GM12872 (cell line): ENCODE measurements at regions not wholly inside any gene's neighbourhood (a gene's known extent, or its start where the extent isn't known, plus 50 kb on each side); places are given as distances from the start of the nearest gene placed in this dataset.
A peak's percentile ranks its signal among the peaks of the same experiment; 100 is the strongest.

Experiments
- TF ChIP-seq, protein P1 (sequence below): IDR thresholded peaks from 3 replicates; pipeline ENCODE4 v1.5.1; 2011; ENCODE audit warnings: low read depth, mild to moderate bottlenecking, low read length, moderate library complexity; ENCODE audit not compliant: insufficient read depth

DNA sequence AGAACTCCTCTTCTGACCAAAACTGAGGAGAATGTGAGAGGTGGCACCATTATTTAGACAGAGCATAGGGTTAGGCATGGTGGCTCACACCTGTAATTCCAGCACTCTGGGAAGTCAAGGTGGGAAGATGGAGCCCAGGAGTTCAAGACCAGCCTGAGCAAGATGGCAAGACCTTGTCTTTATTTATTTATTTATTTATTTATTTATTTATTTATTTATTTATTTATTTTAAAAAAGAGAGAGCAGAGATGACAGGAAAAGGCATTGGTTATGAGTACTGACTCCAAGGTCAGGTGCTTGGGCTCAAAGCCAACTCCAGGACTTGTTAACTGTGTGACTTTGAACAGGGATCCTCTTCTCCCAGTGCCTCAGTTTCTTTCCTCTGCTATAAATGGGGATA lies 217.7 kb downstream of the MEX3B start:
- TF ChIP-seq, protein P1, sequence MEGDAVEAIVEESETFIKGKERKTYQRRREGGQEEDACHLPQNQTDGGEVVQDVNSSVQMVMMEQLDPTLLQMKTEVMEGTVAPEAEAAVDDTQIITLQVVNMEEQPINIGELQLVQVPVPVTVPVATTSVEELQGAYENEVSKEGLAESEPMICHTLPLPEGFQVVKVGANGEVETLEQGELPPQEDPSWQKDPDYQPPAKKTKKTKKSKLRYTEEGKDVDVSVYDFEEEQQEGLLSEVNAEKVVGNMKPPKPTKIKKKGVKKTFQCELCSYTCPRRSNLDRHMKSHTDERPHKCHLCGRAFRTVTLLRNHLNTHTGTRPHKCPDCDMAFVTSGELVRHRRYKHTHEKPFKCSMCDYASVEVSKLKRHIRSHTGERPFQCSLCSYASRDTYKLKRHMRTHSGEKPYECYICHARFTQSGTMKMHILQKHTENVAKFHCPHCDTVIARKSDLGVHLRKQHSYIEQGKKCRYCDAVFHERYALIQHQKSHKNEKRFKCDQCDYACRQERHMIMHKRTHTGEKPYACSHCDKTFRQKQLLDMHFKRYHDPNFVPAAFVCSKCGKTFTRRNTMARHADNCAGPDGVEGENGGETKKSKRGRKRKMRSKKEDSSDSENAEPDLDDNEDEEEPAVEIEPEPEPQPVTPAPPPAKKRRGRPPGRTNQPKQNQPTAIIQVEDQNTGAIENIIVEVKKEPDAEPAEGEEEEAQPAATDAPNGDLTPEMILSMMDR: no peak

DNA sequence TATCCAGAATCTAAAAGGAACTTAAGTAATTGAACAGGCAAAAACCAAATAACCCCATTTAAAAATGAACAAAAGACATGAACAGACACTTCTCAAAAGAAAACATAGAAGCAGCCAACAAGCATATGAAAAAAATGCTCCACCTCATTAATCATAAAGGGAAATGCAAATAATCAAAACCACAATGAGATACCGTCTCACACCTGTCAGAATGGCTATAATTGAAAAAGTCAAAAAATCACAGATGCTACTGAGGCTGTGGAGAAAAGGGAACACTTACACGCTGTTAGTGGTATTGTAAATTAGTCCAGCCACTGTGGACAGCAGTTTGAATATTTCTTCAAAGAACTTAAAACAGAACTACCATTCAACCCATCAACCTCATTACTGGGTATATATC lies 220.7 kb downstream of the MEX3B start:
- TF ChIP-seq, protein P1: no peak

DNA sequence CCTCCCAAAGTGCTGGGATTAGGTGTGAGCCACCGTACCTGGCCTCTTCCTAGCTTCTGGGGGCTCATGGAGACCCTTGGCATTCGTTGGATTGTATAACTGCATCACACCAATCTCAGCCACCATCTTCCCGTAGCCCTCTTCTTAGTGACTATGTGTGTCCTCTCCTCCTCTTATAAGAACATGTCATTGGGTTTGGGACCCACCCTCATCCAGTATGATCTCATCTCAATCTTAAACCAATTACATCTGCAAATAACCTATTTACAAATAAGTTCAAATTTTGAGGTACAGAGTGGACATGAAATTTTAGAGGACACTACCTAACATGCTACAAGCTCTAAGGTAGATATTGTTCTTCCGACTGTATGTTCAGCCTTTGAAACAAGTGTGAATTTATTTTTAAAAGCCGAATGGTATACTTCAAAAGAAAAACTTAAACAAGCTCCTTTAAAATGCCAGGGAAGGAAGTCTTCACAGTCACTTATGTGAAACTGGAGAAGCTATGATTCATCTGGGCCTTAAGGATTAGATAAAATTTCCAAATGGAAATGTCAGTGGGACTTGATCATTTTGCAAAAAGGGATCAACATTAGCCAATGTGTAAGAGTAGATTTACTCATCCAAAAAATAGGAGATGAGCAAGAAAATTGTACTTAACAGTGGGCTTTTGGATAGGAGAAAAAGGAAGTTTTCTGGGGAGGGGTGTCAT lies 225.7 kb downstream of the MEX3B start:
- TF ChIP-seq, protein P1: no peak

DNA sequence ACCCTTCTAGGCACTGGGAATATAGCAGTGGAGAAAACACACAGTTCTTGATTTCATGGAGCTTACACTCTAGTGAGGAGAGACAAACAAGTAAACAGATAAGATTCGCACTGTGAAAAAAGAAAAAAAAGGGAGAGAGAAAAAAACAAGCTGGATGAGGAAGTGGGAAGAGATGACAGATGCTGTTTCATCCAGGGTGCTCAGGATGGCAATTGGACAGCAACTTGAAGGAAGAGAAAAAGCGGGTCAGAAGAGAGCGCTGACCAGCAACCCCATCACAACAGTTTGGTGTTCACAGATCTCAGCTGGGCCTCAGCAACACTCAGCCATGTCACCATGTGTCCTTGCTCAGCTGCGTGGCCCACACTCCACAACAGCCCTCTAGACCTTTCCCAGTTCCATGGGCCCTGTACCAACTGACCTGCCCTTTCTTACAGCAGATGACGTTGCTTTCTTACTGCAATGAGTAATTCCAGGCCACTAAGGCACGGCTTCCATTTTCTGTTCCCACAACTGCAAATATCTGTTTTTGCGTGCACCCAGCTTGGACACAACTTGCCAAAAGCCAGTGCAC lies 230.8 kb downstream of the MEX3B start:
- TF ChIP-seq, protein P1: no peak

DNA sequence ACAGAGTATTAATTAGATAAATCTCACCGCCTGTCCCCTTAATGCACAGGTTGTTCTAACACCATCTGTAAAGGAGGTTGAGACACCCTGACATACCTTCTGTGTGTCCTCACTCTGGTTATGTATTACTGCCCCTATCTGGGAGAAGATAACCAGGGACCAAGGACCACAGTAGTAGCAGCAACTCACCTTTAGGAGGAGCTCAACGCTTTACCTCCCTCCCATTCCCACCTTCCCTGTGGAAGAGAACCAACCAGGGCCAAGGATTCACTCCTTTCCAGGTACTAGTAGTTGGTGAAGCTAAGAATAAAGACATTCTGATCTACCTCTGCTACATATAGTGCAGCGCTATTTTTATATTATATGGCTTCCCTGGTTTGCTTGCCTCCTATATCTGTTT lies 232.6 kb downstream of the MEX3B start:
- TF ChIP-seq, protein P1: peak; percentile 32; the same call in 1 of the 3 replicates

DNA sequence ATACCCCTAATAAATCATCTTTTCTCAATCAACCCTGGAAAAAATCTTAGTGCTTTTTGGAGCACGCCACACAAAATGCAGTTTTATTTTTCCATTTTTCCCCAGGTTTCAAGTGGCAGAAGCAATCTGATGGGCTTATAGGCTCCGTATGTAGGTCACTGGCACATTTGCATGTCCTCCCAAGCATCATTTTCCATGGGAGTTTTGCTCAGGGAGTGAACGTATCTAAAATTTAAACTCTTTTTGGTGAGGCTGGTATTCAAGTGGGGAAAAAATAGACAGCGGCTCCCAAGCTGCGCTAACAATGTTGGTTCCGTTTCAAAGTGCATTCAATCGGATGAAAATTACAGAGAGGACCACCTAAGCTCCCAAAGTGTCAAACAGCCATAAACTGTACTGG lies 233.4 kb downstream of the MEX3B start:
- TF ChIP-seq, protein P1: no peak

DNA sequence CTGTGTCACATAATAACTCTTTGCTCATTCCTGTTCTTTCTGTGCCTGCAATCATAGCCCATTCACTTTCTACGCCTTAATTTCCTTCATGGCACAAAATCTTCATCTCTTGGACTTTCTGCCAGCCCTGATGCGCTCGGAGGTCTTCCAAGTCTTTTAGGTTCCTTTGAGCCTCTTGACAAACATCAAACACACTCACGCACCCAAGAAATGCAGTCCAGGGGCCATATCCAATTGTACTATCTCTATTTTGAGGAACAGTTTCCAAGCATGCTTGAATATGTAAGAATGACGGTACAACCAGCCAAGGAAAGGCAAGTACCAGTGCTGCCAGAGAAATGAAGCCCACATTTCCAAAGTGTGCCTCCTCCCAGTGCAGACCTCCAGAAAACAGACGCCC lies 234.1 kb downstream of the MEX3B start:
- TF ChIP-seq, protein P1: no peak
